HEK293 (cell line): ENCODE measurements at regions not wholly inside any gene's neighbourhood (a gene's known extent, or its start where the extent isn't known, plus 50 kb on each side); places are given as distances from the start of the nearest gene placed in this dataset.

Experiments
- BCL11A ChIP-seq: fragments of 450-650 bp; formaldehyde crosslinking; IDR thresholded peaks from 2 replicates; pipeline ENCODE4 v1.5.1; 2016; ENCODE audit warnings: low read depth, missing biosample characterization, missing genetic modification characterization
- CTCF ChIP-seq: fragments of 450-650 bp; formaldehyde crosslinking; IDR thresholded peaks from 2 replicates; pipeline ENCODE4 v1.5.1; 2016; ENCODE audit warnings: missing biosample characterization, missing genetic modification characterization
- ZBTB44 ChIP-seq: fragments of 450-650 bp; IDR thresholded peaks from 2 replicates; pipeline ENCODE4 v1.5.1; 2018; ENCODE audit warnings: missing biosample characterization, mild to moderate bottlenecking, missing genetic modification characterization
- ZNF548 ChIP-seq: fragments of 450-650 bp; formaldehyde crosslinking; IDR thresholded peaks from 2 replicates; pipeline ENCODE4 v1.5.1; 2016; ENCODE audit warnings: missing biosample characterization, missing genetic modification characterization

- TF ChIP-seq ZBTB44 (tag by site-specific recombination) (no peak), CTCF (no peak), ZNF548 (tag by site-specific recombination) (no peak), BCL11A (tag by site-specific recombination) (no peak)
Observed at GRCh38 chr6:144644776-144645175, 359.6 kb downstream of the UTRN start.
